ENCODE measurements at regions not wholly inside any gene's neighbourhood (a gene's known extent, or its start where the extent isn't known, plus 50 kb on each side); places are given as distances from the start of the nearest gene placed in this dataset.

DNA sequence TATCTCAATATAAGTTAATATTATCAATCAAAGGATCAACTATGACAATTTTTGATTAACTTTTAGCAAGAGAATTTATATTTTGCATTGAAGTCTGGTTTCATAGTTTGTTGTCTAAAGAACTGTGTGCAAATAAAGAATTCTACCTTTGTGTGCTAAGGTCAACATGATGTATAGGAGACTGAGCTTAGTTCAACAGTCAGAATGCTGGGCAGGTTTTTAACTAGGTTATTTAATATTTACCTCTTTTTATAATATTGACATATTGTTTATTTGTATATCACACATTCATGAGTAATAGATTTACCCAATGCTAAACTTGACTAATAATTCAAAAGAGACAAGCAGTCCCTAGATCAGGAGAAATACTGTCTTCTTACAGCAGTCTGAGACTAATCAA, 831.4 kb downstream of the DSC3 start:
- TF ChIP-seq POLR2A (IDR thresholded peaks at IDR 0.05; ENCODE audit: low read length), result no peak
- TF ChIP-seq, protein P1, sequence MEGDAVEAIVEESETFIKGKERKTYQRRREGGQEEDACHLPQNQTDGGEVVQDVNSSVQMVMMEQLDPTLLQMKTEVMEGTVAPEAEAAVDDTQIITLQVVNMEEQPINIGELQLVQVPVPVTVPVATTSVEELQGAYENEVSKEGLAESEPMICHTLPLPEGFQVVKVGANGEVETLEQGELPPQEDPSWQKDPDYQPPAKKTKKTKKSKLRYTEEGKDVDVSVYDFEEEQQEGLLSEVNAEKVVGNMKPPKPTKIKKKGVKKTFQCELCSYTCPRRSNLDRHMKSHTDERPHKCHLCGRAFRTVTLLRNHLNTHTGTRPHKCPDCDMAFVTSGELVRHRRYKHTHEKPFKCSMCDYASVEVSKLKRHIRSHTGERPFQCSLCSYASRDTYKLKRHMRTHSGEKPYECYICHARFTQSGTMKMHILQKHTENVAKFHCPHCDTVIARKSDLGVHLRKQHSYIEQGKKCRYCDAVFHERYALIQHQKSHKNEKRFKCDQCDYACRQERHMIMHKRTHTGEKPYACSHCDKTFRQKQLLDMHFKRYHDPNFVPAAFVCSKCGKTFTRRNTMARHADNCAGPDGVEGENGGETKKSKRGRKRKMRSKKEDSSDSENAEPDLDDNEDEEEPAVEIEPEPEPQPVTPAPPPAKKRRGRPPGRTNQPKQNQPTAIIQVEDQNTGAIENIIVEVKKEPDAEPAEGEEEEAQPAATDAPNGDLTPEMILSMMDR (IDR thresholded peaks at IDR 0.05), result no peak
